ENCODE measurements at regions not wholly inside any gene's neighbourhood (a gene's known extent, or its start where the extent isn't known, plus 50 kb on each side); places are given as distances from the start of the nearest gene placed in this dataset.
A peak's percentile ranks its signal among the peaks of the same experiment; 100 is the strongest.

DNA sequence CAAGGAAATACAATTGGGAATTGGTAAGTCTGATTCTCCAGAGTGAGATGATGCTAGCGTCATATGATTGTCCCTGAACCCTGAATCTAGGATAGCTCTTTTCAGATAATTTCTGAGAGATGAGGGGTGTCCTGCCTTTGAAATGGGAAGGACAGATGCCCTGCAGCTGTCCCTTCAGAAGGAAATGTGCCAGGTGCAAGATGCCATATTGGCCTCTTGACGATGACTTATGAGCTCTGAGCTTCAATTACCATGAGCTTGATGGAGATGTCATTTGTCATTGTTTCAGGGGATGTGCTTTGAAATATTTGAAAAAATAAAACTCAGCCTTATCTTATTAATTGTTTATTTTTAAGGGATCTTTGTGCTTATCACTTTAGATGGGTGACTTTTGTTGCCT lies 185.1 kb downstream of the DACT1 start:
- TF ChIP-seq, protein P1, sequence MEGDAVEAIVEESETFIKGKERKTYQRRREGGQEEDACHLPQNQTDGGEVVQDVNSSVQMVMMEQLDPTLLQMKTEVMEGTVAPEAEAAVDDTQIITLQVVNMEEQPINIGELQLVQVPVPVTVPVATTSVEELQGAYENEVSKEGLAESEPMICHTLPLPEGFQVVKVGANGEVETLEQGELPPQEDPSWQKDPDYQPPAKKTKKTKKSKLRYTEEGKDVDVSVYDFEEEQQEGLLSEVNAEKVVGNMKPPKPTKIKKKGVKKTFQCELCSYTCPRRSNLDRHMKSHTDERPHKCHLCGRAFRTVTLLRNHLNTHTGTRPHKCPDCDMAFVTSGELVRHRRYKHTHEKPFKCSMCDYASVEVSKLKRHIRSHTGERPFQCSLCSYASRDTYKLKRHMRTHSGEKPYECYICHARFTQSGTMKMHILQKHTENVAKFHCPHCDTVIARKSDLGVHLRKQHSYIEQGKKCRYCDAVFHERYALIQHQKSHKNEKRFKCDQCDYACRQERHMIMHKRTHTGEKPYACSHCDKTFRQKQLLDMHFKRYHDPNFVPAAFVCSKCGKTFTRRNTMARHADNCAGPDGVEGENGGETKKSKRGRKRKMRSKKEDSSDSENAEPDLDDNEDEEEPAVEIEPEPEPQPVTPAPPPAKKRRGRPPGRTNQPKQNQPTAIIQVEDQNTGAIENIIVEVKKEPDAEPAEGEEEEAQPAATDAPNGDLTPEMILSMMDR (IDR thresholded peaks at IDR 0.05; ENCODE audit: low read depth, low read length, missing control alignments), result no peak
- no peak overlapping the region for H3K4me3 ChIP-seq (ENCODE audit: low read depth, low read length)
- no peak for DNase-seq (ENCODE audit: low read depth)

DNA sequence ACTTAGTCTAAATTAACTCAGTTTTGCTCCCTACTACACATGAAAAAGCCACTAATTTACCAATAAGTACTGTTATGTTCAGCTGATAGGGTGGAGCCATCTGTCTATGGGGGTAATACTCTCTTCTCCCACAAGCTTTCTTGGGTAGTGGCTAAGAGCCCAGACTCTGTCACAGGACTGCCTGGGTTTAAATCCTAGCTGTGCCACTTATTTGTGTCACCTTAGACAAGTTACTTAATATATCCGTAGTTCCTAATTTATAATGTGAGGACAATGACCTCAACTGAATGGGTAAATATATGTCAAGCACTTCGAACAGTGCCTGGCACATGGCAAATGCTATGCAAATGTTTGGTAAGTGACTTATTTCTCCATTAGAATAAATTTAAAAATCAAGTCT lies 185.6 kb downstream of the DACT1 start:
- DNase-seq (ENCODE audit: low read depth), result no peak
- TF ChIP-seq, protein P1 (IDR thresholded peaks at IDR 0.05; ENCODE audit: low read depth, low read length, missing control alignments), result no peak
- H3K4me3 ChIP-seq (ENCODE audit: low read depth, low read length), result no peak overlapping the region

DNA sequence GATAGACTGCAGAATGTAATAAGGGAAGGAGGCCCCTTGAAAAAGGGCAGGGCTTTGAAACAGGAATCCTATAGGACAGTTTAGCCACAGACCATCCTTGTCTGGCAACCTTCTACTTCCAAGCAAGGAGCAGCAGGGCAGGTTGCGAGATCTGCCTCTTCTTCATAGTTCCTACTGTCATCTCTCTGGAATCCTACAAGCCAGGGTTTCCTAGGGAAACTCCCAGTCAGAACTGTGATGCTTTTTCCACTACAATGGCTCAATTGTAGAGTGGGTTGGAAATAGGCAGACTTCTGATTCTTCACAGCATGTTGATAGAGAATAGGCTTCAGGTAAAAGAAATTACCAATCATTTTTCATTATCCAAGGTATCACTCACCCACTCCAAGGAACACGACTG lies 186.3 kb downstream of the DACT1 start:
- TF ChIP-seq, protein P1 (IDR thresholded peaks at IDR 0.05; ENCODE audit: low read depth, low read length, missing control alignments), result no peak
- DNase-seq (ENCODE audit: low read depth), result no peak
- H3K4me3 ChIP-seq (ENCODE audit: low read depth, low read length), result no peak overlapping the region

DNA sequence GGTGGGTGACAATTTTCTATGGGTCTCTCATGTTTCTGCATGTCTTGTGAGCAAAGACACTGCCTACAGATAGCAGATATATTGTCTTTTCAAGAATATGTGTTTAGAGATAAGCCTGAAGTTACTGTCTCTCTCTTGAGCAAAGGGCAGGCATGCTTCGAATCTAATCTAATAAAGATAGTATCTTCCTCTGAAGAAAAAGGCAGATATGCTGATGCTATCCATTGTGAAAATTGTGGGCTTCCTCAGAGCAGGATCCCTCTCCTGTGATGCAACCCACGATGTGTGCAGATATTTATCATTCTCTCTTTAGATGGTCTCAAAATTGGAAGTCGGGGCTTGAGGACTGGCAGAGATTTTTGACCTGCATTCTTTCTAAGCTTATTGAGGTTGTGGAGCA lies 187.0 kb downstream of the DACT1 start:
- DNase-seq (ENCODE audit: low read depth), result no peak
- no peak overlapping the region for H3K4me3 ChIP-seq (ENCODE audit: low read depth, low read length)
- TF ChIP-seq, protein P1 (IDR thresholded peaks at IDR 0.05; ENCODE audit: low read depth, low read length, missing control alignments), result no peak

DNA sequence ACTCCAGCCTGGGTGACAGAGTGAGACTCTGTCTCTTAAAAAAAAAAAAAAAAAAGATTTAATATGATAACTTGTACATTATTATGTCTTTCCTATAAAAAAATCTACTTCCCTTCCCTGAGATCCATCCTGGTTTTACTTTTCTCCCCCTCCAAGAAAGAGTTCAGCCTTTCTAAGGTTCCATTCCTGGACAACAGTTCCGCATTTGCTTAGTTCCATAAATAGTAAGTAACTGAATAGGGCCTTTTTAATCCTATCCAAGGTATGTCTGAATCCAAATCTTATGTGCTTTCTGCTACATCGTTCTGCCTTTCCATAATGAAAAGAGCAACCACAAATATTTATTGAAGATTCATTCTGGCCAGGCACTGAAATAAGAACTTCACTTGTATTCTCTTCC lies 187.8 kb downstream of the DACT1 start:
- no peak overlapping the region for H3K4me3 ChIP-seq (ENCODE audit: low read depth, low read length)
- TF ChIP-seq, protein P1 (IDR thresholded peaks at IDR 0.05; ENCODE audit: low read depth, low read length, missing control alignments), result no peak
- DNase-seq (ENCODE audit: low read depth), result no peak

DNA sequence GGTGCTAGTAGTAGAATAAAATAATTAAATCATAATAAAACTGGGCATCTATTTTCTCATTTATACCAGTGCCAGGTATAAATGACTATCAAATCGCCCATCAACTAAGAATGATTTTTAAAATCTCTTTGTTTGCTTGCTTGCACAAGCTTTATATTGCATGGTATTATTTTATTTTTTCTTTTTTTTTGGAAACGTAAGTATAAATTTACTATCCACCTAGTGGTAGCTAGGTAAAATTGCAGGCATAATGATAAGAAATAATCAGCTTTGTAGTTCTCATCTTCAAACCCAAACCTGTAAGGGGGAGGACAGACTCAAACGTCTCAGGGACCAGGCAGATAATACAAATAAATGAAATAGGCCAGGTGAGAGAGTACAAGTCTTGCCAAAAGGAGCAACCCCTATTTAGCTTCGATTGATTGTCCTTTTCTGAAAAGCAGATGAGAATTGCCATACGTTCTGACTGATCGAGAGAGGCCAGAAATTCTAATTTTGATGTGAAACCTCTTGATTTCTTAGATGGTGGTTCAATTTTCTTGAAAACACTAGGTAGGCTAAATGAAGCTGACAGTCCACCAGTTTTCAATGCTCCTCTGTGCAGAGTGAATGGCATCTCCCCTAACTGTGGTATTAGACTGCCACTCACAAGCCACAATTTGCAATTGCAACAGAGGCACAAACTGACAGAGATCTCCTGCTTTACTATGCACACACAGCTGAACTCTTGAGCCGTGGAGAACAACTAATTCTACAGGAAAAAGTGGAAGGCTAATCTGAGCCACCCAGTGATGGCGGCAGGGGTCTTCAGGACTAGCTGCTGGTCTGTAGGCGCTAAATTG lies 189.3 kb downstream of the DACT1 start:
- DNase-seq (ENCODE audit: low read depth), result no peak
- TF ChIP-seq, protein P1 (IDR thresholded peaks at IDR 0.05; ENCODE audit: low read depth, low read length, missing control alignments), result peak; percentile 23
- no peak overlapping the region for H3K4me3 ChIP-seq (ENCODE audit: low read depth, low read length)

DNA sequence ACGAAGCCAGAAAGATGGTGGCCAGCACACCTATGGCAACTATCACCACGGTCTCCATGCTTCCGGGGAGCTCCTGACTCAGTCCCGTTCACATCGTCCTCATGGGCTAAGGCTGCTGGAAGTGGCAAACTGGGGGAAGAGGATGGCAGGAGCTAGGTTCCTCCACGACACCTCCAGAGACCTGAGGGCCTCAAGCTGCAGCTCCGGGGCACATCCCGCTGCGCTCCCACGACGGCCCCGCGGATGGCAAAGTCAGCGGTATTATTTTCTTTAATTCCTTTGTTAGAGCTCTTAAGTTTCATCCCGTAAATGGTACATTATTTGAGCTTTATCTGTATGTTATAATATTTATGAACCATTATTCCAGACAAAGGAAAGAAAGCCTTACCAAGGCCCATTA lies 190.5 kb downstream of the DACT1 start:
- TF ChIP-seq, protein P1 (IDR thresholded peaks at IDR 0.05; ENCODE audit: low read depth, low read length, missing control alignments), result no peak

More for the DNA sequence above, 190.5 kb downstream of the DACT1 start:
- H3K4me3 ChIP-seq (ENCODE audit: low read depth, low read length), result no peak overlapping the region
- DNase-seq (ENCODE audit: low read depth), result no peak
